ENCODE measurements at regions not wholly inside any gene's neighbourhood (a gene's known extent, or its start where the extent isn't known, plus 50 kb on each side); places are given as distances from the start of the nearest gene placed in this dataset.
"Not testable (repeated sequence)": the region's sequence is repeated elsewhere in the genome, so short reads cannot be mapped to it uniquely, and the experiment has no call there.

DNA sequence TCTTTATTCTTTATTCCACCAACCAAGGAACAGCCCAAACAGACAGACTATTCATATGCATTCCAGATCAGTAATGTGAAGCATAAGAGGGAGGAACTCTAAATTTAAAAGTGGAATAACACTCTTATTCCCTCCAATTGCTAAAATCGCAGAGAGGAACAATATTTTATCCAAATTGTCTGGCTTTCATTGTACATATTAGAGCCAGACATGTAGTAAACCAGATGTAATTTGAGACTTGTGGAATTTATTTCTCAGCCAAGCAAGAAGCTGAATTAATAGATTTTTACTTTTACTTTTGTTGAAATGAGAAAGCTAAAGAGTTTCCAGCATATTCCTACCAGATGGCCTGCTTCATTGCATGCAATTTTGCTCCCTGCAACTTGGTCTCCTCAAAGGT lies 674.6 kb upstream of the SLIT2 start:
- TF ChIP-seq, protein P1, sequence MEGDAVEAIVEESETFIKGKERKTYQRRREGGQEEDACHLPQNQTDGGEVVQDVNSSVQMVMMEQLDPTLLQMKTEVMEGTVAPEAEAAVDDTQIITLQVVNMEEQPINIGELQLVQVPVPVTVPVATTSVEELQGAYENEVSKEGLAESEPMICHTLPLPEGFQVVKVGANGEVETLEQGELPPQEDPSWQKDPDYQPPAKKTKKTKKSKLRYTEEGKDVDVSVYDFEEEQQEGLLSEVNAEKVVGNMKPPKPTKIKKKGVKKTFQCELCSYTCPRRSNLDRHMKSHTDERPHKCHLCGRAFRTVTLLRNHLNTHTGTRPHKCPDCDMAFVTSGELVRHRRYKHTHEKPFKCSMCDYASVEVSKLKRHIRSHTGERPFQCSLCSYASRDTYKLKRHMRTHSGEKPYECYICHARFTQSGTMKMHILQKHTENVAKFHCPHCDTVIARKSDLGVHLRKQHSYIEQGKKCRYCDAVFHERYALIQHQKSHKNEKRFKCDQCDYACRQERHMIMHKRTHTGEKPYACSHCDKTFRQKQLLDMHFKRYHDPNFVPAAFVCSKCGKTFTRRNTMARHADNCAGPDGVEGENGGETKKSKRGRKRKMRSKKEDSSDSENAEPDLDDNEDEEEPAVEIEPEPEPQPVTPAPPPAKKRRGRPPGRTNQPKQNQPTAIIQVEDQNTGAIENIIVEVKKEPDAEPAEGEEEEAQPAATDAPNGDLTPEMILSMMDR (IDR thresholded peaks at IDR 0.05; ENCODE audit: low read depth, low read length): no peak
- DNase-seq (ENCODE audit: extremely low read depth, low read depth): peak; percentile 12

DNA sequence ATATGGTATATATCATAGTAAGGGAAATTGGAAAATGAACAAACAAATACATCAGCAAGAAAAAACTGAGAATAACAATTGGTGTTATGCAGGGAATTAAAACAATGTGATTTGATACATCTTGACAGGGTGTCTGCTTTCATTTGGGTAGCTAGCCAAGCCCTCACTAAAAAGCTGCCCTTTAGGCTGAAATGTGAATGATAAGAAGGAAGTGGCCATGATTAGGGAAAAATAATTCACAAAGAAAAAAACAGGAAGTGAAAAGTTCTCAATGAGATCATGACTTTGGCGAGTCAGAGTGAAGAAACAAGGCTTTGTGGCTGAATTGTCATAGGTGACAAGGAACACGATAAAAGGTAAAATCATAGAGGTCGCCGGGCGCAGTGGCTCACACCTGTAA lies 675.8 kb upstream of the SLIT2 start:
- TF ChIP-seq, protein P1 (IDR thresholded peaks at IDR 0.05; ENCODE audit: low read depth, low read length): no peak
- no peak for DNase-seq (ENCODE audit: extremely low read depth, low read depth)

DNA sequence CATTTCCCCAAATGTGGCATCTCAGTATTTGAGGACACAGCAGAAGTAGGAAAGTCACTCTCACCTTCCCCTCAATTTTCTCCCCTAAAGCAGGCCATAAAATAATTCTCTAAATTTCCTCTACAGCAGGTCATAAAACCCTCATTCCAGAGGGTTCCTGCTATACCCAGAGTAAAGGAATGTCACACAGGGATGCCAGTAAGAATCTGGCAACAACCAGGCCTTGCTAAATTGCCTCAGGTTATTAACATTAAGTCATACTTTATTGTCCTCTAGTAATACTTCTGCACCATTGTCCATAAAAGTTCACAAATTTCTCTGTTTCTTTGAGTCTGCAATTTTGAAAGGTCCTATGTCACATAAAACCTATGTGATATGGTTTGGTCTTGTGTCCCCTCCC lies 685.7 kb upstream of the SLIT2 start:
- TF ChIP-seq, protein P1 (IDR thresholded peaks at IDR 0.05; ENCODE audit: low read depth, low read length): no peak

DNA sequence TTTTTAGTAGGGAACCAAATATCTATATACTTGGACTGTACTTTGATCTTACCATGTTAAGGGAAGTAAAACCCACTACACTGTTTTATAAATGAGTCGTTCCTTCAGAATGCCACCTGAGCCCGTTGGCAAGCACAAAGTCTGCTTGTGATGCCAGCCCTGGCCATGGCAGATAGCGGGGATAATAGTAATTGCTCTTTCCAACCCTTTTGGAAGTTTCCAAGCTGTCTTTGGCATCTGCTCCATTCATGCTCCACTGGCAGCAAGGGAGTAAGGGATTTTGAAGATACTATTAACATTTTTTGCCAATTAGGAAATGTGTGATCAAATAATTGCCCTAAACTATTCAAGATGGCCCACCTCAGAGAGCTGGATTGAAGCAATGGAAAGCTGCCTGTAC lies 689.2 kb upstream of the SLIT2 start:
- no peak for DNase-seq (ENCODE audit: extremely low read depth, low read depth)
- TF ChIP-seq, protein P1 (IDR thresholded peaks at IDR 0.05; ENCODE audit: low read depth, low read length): no peak

More for the DNA sequence above, 685.7 kb upstream of the SLIT2 start:
- no peak for DNase-seq (ENCODE audit: extremely low read depth, low read depth)

DNA sequence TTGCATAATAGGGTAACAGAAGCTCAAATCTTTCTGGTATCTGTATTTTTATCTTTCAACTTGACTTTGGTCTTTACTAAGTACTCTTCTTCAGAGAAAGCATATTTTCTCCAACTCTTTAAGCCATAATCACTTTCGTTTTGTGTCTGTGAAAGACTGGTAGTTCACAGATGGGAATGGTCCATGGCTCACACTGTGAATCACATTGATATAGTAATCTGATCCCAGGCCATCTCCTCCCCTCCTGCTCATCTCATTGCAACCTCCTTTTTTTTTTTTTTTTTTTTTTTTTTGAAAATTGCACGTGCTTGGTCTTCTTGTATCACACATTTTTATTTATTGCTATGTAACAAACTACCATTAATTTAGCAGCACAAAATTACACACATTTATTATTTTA lies 694.5 kb upstream of the SLIT2 start:
- no peak for DNase-seq (ENCODE audit: extremely low read depth, low read depth)
- TF ChIP-seq, protein P1 (IDR thresholded peaks at IDR 0.05; ENCODE audit: low read depth, low read length): no peak

DNA sequence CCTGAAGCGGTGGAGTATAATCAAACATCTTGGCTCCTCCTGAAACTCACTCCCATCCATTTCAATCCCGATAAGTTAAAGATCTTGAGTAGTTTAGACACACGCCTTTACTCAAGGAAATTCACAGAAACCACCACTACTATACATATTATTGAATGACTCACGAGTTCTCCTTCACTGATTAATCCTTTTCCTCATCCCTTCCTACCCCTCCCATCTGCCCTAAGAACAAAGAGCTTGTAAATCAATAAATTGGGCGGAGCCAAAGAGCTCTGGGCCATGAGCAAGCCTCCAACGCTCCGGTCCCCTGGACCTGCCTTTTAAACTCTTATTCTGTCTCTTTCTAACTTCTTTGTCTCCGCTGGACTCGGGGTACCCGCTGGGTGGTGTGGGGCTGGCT lies 695.4 kb upstream of the SLIT2 start:
- not testable (repeated sequence) for DNase-seq (ENCODE audit: extremely low read depth, low read depth)

DNA sequence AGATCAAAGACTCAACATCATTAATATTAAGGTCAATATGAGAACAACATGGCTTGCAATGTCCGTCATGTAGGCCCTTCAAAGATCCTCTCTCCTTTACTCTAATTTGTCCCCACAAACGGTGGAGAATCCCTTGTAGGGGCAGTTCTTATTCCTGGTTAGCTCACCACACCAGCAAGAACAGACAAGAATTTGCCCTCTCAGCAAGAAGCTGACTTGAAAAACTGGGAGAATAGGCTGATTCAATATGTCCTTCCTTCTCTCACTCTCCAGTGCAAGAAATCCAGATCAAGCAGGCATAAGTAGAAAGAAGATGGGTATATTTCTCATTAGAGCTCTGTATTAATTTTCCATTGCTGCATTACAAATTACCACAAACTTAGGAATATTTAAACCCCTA lies 704.2 kb upstream of the SLIT2 start:
- TF ChIP-seq, protein P1 (IDR thresholded peaks at IDR 0.05; ENCODE audit: low read depth, low read length): no peak
- DNase-seq (ENCODE audit: extremely low read depth, low read depth): no peak

DNA sequence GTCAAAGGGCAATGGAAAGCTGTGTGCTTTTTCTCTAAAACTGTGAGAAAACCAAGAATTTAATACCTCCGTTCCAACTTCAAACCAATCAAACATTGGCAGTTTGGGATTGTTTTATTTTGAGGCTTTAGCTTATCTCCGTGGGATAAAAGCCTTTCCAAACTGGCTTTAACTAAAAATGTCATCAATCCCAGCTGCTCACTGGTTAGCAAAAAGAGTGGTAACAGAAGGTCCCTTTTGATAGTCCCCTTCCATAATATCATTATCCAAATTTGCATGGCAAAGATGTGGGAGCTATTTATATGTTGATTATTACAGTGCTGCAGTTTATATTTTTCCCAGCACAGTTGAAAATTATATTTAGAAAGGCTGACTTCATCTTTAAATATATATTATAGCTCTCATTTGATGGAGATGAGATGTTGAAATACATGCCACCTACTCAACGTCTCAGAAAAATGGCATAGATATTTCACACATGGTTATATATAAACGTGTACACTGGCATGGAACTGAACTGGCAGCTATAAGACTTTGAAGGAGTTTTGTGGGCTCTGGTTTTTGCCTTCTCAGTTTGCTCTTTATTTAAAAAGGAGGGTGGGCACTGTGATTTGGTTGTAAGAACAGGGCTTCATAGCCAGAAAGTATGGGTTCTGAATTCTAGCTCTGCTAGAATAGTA lies 707.1 kb upstream of the SLIT2 start:
- no peak for DNase-seq (ENCODE audit: extremely low read depth, low read depth)
- TF ChIP-seq, protein P1 (IDR thresholded peaks at IDR 0.05; ENCODE audit: low read depth, low read length): no peak

Data from AG09319 (cell line).